Liver (tissue), 8 donors: ENCODE measurements at regions not wholly inside any gene's neighbourhood (a gene's known extent, or its start where the extent isn't known, plus 50 kb on each side); places are given as distances from the start of the nearest gene placed in this dataset.

Experiments
- DNase-seq: peaks from one replicate; pipeline ENCODE4 v3.0.0-alpha.2; 2017; ENCODE audit warnings: low spot score
- H3K27ac ChIP-seq, 2 donors: one replicate each; pipeline ENCODE4 v1.7.0; 2013; ENCODE audit warnings: inconsistent platforms in 2 of 2, low read length in 2 of 2, control low read depth in 1 of 2, low read depth in 1 of 2, mild to moderate bottlenecking in 1 of 2
- H3K27me3 ChIP-seq, 4 donors: one replicate each; pipeline versions ENCODE4 v1.6.1 to v1.7.0; 2013; ENCODE audit warnings: low read length in 3 of 4, inconsistent platforms in 1 of 4, mild to moderate bottlenecking in 1 of 4, moderate library complexity in 1 of 4; ENCODE audit not compliant: control insufficient read depth in 4 of 4, insufficient read depth in 4 of 4
- H3K36me3 ChIP-seq, 4 donors: one replicate each; pipeline versions ENCODE4 v1.6.1 to v1.7.0; 2013; ENCODE audit warnings: low read length in 3 of 4, mild to moderate bottlenecking in 3 of 4, low read depth in 1 of 4, moderate library complexity in 1 of 4; ENCODE audit not compliant: control insufficient read depth in 4 of 4, insufficient read depth in 3 of 4
- H3K4me1 ChIP-seq, 4 donors: one replicate each; pipeline versions ENCODE4 v1.6.1 to v1.7.0; 2013; ENCODE audit warnings: low read length in 3 of 4, mild to moderate bottlenecking in 3 of 4, moderate library complexity in 1 of 4; ENCODE audit not compliant: control insufficient read depth in 4 of 4, insufficient read depth in 4 of 4
- H3K4me3 ChIP-seq, 3 donors: one replicate each; pipeline versions ENCODE4 v1.6.1 to v1.7.0; 2013; ENCODE audit warnings: low read length in 3 of 3, control low read depth in 1 of 3, low read depth in 1 of 3, mild to moderate bottlenecking in 1 of 3
- H3K9ac ChIP-seq, 2 donors: one replicate each; pipeline ENCODE4 v1.7.0; 2013; ENCODE audit warnings: low read length in 2 of 2, mild to moderate bottlenecking in 2 of 2, moderate library complexity in 2 of 2, control low read depth in 1 of 2, low read depth in 1 of 2
- H3K9me3 ChIP-seq, 4 donors: one replicate each; pipeline versions ENCODE4 v1.6.1 to v1.7.0; 2013; ENCODE audit warnings: low read length in 3 of 4; ENCODE audit not compliant: control insufficient read depth in 4 of 4
- ATF3 ChIP-seq: IDR thresholded peaks from 2 replicates; pipeline ENCODE4 v1.6.1; 2016; ENCODE audit warnings: antibody characterized with exemption
- EGR1 ChIP-seq, 2 donors: IDR thresholded peaks; 2 replicates each; pipeline ENCODE4 v1.6.1; 2016 to 2018; ENCODE audit warnings: antibody characterized with exemption in 2 of 2, low read depth in 2 of 2
- FOXA1 ChIP-seq: IDR thresholded peaks from 2 replicates; pipeline ENCODE4 v1.6.1; 2016; ENCODE audit warnings: antibody characterized with exemption
- FOXA2 ChIP-seq: IDR thresholded peaks from 2 replicates; pipeline ENCODE4 v1.6.1; 2016; ENCODE audit warnings: antibody characterized with exemption
- GABPA ChIP-seq, 2 donors: IDR thresholded peaks in 1 of 2; conservative IDR thresholded peaks in 1 of 2; 2 replicates each; pipeline ENCODE4 v1.6.1; 2016; ENCODE audit warnings: antibody characterized with exemption in 2 of 2, mild to moderate bottlenecking in 1 of 2, moderate library complexity in 1 of 2
- HNF4A ChIP-seq, 2 donors: conservative IDR thresholded peaks; 2 replicates each; pipeline ENCODE4 v1.6.1; 2016; ENCODE audit warnings: antibody characterized with exemption in 2 of 2, mild to moderate bottlenecking in 2 of 2
- HNF4G ChIP-seq: IDR thresholded peaks from 2 replicates; pipeline ENCODE4 v1.6.1; 2016; ENCODE audit warnings: antibody characterized with exemption
- JUND ChIP-seq, 2 donors: IDR thresholded peaks; 2 replicates each; pipeline ENCODE4 v1.6.1; 2016; ENCODE audit warnings: antibody characterized with exemption in 2 of 2
- NR2F2 ChIP-seq: IDR thresholded peaks from 2 replicates; pipeline ENCODE4 v1.6.1; 2016; ENCODE audit warnings: antibody characterized with exemption
- RAD21 ChIP-seq, 2 donors: IDR thresholded peaks; 2 replicates each; pipeline ENCODE4 v1.6.1; 2016; ENCODE audit warnings: antibody characterized with exemption in 2 of 2, mild to moderate bottlenecking in 2 of 2
- RXRA ChIP-seq, 2 donors: IDR thresholded peaks; 2 replicates each; pipeline ENCODE4 v1.6.1; 2017 to 2018; ENCODE audit warnings: antibody characterized with exemption in 2 of 2, mild to moderate bottlenecking in 1 of 2
- SP1 ChIP-seq: IDR thresholded peaks from 2 replicates; pipeline ENCODE4 v1.6.1; 2018; ENCODE audit warnings: antibody characterized with exemption, mild to moderate bottlenecking
- TAF1 ChIP-seq: conservative IDR thresholded peaks from 2 replicates; pipeline ENCODE4 v1.6.1; 2016; ENCODE audit warnings: antibody characterized with exemption, mild to moderate bottlenecking
- WGBS: extraction: QIAGEN DNeasy Blood & Tissue Kit; methylation state at CpG from one replicate; pipeline ENCODE4 v1.1.7; 2013; 5-methylcytosine and 5-hydroxymethylcytosine counted together
- TF ChIP-seq, protein P1 (sequence below): IDR thresholded peaks from 2 replicates; pipeline ENCODE4 v1.6.1; 2016; ENCODE audit warnings: antibody characterized with exemption
- TF ChIP-seq, protein P2 (sequence below): IDR thresholded peaks from 2 replicates; pipeline ENCODE4 v1.6.1; 2016; ENCODE audit warnings: antibody characterized with exemption, mild to moderate bottlenecking
- TF ChIP-seq, protein P3 (sequence below): fragments of 150-350 bp; IDR thresholded peaks from 2 replicates; pipeline ENCODE4 v1.5.1; 2017; ENCODE audit warnings: improper control_type of control experiment, low read depth, low read length; ENCODE audit not compliant: missing input control
- TF ChIP-seq, protein P4 (sequence below): IDR thresholded peaks from 2 replicates; pipeline ENCODE4 v1.6.1; 2016; ENCODE audit warnings: antibody characterized with exemption
- donor health status: healthy.
- donor health status: healthy.
- donor health status: healthy.
- donor health status: healthy.
- donor health status: healthy.

DNA sequence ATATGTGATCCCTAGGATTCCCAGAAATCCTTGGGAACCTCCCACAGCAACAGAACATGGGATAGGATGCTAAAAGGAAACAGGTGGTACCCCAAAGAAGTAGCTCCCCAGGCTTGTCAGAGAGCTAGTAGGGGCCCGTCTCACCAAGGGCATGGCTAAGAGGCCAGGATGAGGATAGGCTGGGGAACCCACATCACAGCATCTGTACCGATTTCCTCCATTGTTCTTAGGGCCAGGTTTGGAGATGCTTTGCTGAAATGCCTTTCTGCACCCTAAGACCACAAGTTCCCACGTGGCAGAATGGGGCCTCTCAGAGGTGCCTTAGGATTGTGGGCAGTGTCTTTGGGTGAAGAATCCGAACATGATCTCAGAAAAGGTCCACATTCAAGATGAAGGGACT is 169.5 kb downstream of the HS3ST3B1 start:
- H3K27me3 ChIP-seq, result no peaks in the 10 kb centered on the region
- TF ChIP-seq HNF4G, result no peak
- TF ChIP-seq EGR1 (IDR thresholded peaks at IDR 0.05; ENCODE audit: low read depth in 2 of 2), result no peak
- no peak for TF ChIP-seq GABPA (IDR thresholded peaks at IDR 0.05 in 1 of 2, conservative IDR thresholded peaks at IDR 0.05 in 1 of 2)
- TF ChIP-seq, protein P1, sequence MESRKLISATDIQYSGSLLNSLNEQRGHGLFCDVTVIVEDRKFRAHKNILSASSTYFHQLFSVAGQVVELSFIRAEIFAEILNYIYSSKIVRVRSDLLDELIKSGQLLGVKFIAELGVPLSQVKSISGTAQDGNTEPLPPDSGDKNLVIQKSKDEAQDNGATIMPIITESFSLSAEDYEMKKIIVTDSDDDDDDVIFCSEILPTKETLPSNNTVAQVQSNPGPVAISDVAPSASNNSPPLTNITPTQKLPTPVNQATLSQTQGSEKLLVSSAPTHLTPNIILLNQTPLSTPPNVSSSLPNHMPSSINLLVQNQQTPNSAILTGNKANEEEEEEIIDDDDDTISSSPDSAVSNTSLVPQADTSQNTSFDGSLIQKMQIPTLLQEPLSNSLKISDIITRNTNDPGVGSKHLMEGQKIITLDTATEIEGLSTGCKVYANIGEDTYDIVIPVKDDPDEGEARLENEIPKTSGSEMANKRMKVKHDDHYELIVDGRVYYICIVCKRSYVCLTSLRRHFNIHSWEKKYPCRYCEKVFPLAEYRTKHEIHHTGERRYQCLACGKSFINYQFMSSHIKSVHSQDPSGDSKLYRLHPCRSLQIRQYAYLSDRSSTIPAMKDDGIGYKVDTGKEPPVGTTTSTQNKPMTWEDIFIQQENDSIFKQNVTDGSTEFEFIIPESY, result no peak
- TF ChIP-seq JUND (IDR thresholded peaks at IDR 0.05), result no peak
- H3K9me3 ChIP-seq, result no peaks in the 10 kb centered on the region
- WGBS, result 89% methylated on average over 4 of the region's 4 CpGs
- peaks cover 0 to 2% (median 0%) of the 10 kb centered on the region in 4 donors for H3K36me3 ChIP-seq
- no peaks in the 10 kb centered on the region for H3K4me1 ChIP-seq
- H3K4me3 ChIP-seq, result no peak overlapping the region
- no peak overlapping the region for H3K9ac ChIP-seq
- DNase-seq, result no peak
- no peak overlapping the region for H3K27ac ChIP-seq

GRCh38 chr17:14469971-14470370 is 169.1 kb downstream of the HS3ST3B1 start:
- H3K9ac ChIP-seq, result no peak overlapping the region
- TF ChIP-seq HNF4A (conservative IDR thresholded peaks at IDR 0.05) (no peak), FOXA1 (no peak), ATF3 (no peak), JUND (IDR thresholded peaks at IDR 0.05) (no peak), NR2F2 (no peak), RAD21 (IDR thresholded peaks at IDR 0.05) (no peak), FOXA2 (no peak), RXRA (IDR thresholded peaks at IDR 0.05) (no peak), SP1 (no peak), HNF4G (no peak), TAF1 (no peak), GABPA (IDR thresholded peaks at IDR 0.05 in 1 of 2, conservative IDR thresholded peaks at IDR 0.05 in 1 of 2) (no peak)
- TF ChIP-seq, protein P2, sequence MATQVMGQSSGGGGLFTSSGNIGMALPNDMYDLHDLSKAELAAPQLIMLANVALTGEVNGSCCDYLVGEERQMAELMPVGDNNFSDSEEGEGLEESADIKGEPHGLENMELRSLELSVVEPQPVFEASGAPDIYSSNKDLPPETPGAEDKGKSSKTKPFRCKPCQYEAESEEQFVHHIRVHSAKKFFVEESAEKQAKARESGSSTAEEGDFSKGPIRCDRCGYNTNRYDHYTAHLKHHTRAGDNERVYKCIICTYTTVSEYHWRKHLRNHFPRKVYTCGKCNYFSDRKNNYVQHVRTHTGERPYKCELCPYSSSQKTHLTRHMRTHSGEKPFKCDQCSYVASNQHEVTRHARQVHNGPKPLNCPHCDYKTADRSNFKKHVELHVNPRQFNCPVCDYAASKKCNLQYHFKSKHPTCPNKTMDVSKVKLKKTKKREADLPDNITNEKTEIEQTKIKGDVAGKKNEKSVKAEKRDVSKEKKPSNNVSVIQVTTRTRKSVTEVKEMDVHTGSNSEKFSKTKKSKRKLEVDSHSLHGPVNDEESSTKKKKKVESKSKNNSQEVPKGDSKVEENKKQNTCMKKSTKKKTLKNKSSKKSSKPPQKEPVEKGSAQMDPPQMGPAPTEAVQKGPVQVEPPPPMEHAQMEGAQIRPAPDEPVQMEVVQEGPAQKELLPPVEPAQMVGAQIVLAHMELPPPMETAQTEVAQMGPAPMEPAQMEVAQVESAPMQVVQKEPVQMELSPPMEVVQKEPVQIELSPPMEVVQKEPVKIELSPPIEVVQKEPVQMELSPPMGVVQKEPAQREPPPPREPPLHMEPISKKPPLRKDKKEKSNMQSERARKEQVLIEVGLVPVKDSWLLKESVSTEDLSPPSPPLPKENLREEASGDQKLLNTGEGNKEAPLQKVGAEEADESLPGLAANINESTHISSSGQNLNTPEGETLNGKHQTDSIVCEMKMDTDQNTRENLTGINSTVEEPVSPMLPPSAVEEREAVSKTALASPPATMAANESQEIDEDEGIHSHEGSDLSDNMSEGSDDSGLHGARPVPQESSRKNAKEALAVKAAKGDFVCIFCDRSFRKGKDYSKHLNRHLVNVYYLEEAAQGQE, result no peak
- TF ChIP-seq, protein P3, sequence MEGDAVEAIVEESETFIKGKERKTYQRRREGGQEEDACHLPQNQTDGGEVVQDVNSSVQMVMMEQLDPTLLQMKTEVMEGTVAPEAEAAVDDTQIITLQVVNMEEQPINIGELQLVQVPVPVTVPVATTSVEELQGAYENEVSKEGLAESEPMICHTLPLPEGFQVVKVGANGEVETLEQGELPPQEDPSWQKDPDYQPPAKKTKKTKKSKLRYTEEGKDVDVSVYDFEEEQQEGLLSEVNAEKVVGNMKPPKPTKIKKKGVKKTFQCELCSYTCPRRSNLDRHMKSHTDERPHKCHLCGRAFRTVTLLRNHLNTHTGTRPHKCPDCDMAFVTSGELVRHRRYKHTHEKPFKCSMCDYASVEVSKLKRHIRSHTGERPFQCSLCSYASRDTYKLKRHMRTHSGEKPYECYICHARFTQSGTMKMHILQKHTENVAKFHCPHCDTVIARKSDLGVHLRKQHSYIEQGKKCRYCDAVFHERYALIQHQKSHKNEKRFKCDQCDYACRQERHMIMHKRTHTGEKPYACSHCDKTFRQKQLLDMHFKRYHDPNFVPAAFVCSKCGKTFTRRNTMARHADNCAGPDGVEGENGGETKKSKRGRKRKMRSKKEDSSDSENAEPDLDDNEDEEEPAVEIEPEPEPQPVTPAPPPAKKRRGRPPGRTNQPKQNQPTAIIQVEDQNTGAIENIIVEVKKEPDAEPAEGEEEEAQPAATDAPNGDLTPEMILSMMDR, result no peak
- TF ChIP-seq, protein P1, result no peak
- TF ChIP-seq, protein P4, sequence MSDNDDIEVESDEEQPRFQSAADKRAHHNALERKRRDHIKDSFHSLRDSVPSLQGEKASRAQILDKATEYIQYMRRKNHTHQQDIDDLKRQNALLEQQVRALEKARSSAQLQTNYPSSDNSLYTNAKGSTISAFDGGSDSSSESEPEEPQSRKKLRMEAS, result no peak
- 88% methylated on average over 3 of the region's 3 CpGs for WGBS
- no peak overlapping the region for H3K4me3 ChIP-seq
- H3K9me3 ChIP-seq, result no peaks in the 10 kb centered on the region
- no peak overlapping the region for H3K27ac ChIP-seq
- DNase-seq, result no peak
- H3K4me1 ChIP-seq, result no peaks in the 10 kb centered on the region
- peaks cover 0 to 2% (median under 1%) of the 10 kb centered on the region in 4 donors for H3K36me3 ChIP-seq
- H3K27me3 ChIP-seq, result no peaks in the 10 kb centered on the region
